ENCODE measurements at regions not wholly inside any gene's neighbourhood (a gene's known extent, or its start where the extent isn't known, plus 50 kb on each side); places are given as distances from the start of the nearest gene placed in this dataset.

GRCh38 chr18:49655266-49656072 is 93.6 kb downstream of the LIPG start:
- no peak for DNase-seq

GRCh38 chr18:49654347-49654746 is 92.5 kb downstream of the LIPG start:
- DNase-seq = no peak

GRCh38 chr18:49652881-49653724 is 91.2 kb downstream of the LIPG start:
- DNase-seq = no peak

- DNase-seq = no peak
Observed at GRCh38 chr18:49651033-49651432, 89.2 kb downstream of the LIPG start.

GRCh38 chr18:49650426-49650891 is 88.6 kb downstream of the LIPG start:
- no peak for DNase-seq

- no peak for DNase-seq
Observed at GRCh38 chr18:49648811-49649210, 87.0 kb downstream of the LIPG start.

Measured in NCI-H2171 treated with DMSO at 0.1 percent for 48 hours (cell line).